GM19452 (cell line): ENCODE measurements at regions not wholly inside any gene's neighbourhood (a gene's known extent, or its start where the extent isn't known, plus 50 kb on each side); places are given as distances from the start of the nearest gene placed in this dataset.
"Not testable (repeated sequence)": the region's sequence is repeated elsewhere in the genome, so short reads cannot be mapped to it uniquely, and the experiment has no call there.

Experiments
- ATAC-seq: cut with Tn5 transposase; IDR thresholded peaks from one replicate; pipeline ENCODE4 v1.9.1; 2021; ENCODE audit not compliant: unreplicated experiment

DNA sequence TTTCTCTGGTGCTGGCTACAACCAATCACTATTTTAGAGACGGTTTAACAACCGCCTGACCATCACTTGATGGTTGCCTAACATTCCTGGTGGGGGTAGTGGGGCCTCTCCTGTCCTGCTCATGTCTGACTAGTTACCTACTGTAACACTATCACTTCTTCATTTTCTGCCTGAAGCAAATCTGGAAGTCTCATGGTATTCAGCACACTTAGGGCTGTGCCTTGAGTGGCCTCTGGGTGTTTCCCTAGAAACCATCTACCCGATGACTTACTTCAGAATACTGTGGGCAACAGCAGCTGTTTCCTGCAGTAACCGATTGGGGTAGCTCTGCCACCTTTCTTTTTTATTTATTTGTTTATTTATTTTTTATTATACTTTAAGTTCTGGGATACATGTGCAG is 880.1 kb upstream of the INTU start:
- ATAC-seq: no peak

DNA sequence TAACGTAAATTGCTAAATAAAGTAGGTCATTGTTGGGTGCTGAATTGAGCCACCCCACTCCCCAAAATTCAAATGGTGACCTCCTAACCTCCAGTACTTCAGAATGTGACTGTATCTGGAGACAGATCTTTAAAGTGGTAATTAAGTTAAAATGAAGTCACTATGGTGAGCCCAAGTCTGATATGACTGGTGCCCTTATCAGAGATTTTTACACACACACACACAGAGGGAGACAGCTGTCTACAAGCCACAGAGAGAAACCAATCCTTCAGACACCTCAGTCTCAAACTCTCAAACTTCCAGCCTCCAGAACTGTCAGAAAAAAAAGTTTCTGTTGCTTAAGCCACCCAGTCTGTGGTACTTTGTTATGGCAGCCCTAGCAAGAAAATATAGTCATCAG is 879.2 kb upstream of the INTU start:
- ATAC-seq: no peak

DNA sequence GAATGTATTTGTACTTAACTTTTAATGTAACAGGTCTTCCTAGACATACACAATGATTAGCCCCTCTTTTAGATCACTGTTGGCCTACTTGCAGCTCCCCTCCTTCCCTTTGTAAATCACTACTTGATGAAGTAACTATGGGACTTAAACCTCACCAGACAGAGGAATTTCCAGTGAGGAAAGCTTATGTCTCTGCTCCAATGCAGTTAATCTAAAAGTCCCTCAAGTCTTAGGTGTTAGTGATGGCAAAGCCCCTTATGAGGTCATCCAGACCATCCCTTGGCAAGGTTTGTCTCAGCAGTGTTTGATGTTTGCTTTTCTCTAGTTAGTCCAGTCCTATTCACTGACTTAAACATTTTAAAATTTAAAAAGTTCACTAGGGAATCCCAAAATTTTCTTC is 877.3 kb upstream of the INTU start:
- ATAC-seq: no peak

DNA sequence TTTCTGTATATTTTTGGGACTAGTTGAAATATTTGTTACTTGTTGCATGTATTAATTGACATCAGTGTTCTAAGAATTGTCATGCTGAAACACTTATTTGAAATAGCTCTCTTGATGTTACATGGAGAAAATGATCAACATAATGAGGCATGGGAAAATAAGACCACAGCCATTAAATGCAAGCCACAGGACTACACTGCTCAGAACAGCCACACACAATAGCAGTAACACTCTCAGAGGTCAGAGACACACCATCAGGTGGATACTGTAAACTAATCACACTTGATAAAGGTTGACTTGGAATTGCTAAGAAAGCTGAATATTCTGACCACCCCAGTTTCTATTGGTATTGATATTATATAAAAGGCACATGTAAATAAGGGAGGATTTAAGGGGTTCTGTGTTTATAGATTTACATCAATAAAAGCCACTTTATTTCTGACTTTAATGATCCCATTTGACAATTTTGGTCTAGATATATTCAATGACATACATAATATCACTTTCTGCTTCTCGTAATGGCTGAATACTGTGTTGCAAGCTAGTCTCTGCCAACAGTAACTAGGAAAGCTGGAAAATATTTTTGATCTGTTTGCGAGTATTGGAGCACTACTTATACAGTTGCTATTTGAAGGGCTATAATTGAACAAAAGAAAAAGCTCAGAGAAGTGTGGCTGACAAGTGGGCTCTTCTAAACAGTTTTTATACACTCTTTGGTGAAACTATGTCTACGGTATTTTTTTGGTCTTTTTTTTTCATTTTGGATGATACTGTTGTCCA is 876.5 kb upstream of the INTU start:
- ATAC-seq: no peak

DNA sequence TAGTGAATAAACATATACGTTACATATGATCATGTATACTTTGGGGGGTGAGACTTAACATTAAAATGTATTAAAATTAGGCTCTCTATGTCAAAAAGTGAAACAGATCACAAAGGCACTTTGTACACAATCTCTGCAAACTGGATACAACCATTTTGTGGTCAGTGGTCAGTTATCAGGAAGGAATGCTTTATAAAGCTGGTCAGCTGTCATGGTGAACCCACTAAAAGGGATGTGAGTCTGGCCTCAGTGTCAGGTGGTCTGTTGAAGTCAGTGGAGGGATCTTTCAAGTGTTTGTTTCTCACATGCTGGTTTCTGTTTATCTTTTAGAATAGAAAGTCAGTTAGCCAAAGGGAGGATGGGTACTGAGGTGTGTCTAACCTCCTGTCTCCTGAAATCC is 875.5 kb upstream of the INTU start:
- ATAC-seq: no peak

DNA sequence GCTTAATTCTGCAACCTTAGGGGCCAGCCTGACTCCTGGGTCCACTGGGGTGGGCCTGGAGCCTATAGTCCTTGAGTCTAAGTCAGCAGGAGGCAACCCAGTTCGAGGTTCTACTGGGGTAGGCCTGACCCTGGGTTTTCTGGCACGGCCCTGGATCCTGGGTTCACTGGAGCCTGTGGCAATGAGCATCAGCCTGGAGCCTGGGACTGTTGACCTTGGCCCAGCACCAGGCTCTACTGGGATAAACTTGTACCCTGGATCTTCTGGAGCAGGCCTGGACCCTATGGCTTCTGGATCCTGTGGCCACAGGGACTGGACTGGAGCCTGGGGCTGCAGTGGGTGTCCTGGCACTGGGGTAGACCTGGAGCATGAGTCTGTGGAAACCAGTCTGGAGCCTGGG is 874.3 kb upstream of the INTU start:
- ATAC-seq: no peak

DNA sequence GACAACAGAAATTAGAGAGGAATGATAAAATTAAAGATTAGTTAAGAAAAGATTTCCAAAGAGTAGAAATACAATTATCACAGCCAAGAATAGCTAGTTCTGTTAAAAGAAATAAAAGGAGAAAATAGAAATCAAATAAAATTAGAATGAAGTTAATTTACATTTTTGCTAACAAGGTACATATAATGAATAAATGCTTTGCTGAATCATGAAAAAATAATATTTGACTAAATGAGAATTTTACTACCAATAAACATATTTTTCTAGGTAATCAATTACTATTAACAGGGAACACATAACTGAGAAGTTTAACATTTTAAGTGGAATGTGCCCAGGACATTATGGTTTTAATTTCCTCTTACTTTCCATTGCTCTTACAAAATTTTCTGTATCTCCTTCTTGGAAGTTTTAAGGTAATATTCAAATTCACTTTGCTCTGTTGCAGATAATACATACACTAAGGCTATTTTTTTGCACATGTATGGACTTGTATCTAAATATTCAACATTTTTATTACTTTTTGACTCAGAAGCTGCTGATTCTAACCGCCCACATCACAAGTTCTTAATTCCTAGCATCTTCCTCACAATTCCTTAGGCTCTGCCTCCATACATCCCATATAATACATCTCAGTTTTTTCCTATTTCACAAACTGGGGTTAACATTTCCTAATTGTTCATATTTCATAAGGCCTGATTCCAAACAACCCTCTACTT is 870.7 kb upstream of the INTU start:
- ATAC-seq: no peak

DNA sequence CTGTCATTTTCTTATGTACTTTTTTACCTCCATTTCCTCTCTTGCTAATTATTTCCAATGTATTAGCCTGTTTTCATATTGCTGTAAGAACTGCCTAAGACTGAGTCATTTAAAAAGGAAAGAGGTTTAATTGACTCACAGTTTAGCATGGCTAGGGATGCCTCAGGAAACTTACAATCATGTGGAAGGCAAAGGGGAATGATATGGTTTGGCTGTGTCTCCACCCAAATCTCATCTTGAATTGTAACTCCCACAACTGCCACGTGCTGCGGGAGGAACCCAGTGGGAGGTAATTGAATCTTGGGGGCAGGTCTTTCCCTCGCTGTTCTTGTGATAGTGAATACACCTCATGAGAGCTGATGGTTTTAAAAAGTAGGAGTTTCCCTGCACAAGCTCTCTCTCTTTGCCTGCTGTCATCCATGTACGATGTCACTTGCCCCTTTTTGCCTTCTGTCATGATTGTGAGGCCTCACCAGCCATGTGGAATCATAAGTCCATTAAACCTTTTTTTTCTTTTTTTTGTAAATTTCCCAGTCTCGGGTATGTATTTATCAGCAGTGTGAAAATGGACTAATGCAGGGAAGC is 870.0 kb upstream of the INTU start:
- ATAC-seq: no peak

DNA sequence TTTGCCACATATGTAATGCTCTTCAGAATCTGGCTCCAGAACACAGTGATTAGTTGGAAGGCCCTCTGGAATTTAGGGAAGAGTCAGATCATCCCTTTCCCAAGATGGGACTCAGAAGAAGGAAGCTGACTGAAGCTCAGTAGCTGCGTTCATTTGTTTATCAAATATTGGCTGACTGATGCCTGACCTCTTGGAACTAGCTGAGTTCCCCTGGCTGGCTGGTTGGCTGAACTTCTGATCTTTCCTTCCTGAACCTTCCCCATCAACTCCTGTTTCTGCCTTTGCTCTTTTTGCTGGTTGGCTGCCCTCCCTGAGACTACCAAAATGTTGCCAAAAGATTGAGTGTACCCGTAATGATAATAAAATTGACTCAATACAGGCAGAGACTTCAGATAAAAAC is 866.5 kb upstream of the INTU start:
- no peak for ATAC-seq

DNA sequence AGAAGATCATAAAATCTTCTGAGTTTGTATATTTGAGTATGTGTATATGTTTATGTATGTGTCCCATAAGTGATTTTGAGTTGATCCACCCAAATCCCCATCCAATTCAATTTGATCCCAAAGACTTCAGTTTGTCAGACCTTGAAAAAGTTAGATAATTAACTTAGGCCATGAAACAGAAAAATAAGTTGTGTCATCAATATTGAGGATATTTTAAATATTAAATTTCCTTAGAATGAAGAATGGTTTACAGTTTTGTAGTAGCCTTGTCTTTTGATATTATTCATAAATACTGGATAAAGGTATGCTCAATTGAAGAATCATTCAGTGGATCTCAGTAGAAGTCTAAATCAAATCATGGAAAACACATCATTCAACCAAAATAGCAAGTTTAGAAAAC is 864.4 kb upstream of the INTU start:
- no peak for ATAC-seq

DNA sequence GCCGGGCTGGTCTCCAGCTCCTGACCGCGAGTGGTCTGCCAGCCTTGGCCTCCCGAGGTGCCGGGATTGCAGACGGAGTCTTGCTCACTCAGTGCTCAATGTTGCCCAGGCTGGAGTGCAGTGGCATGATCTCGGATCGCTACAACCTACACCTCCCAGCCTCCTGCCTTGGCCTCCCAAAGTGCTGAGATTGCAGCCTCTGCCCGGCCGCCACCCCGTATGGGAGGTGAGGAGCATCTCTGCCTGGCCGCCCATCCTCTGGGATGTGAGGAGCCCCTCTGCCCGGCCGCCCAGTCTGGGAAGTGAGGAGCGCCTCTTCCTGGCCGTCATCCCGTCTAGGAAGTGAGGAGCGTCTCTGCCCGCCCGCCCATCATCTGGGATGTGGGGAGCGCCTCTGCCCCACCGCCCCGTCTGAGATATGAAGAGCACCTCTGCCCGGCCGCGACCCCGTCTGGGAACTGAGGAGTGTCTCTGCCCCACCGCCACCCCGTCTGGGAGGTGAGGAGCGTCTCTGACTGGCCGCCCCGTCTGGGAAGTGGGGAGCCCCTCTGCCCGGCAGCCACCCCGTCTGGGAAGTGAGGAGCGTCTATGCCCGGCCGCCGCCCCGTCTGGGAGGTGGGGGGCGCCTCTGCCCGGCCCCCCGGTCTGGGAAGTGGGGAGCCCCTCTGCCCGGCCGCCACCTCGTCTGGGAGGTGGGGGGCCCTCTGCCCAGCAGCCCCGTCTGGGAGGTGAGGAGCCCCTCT is 861.8 kb upstream of the INTU start:
- ATAC-seq: not testable (repeated sequence)

DNA sequence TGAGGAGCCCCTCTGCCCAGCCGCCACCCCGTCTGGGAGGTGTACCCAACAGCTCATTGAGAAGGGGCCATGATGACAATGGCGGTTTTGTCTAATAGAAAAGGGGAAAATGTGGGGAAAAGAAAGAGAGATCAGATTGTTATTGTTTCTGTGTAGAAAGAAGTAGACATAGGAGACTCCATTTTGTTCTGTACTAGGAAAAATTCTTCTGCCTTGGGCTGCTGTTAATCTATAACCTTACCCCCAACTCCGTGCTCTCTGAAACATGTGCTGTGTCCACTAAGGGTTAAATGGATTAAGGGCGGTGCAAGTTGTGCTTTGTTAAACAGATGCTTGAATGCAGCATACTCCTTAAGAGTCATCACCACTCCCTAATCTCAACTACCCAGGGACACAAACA is 861.1 kb upstream of the INTU start:
- not testable (repeated sequence) for ATAC-seq

DNA sequence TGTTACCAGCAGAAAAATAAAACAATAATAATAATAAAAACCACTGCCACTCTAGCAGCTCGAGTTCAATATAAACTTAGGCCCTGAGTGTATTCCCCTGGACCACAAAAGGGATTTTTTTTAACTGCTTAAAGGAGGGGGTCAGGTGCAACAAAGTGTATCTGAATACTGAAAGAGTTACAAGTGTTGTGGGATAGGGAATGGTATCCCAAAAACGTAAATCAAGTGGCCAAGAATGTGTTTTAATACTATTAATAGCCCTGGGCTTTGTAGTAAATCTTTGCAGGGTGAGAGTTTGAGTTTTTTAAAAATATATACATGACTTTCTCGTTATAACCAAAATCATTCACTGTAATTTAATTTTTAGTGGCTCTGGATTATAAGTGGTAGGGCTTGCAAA is 860.1 kb upstream of the INTU start:
- ATAC-seq: no peak

DNA sequence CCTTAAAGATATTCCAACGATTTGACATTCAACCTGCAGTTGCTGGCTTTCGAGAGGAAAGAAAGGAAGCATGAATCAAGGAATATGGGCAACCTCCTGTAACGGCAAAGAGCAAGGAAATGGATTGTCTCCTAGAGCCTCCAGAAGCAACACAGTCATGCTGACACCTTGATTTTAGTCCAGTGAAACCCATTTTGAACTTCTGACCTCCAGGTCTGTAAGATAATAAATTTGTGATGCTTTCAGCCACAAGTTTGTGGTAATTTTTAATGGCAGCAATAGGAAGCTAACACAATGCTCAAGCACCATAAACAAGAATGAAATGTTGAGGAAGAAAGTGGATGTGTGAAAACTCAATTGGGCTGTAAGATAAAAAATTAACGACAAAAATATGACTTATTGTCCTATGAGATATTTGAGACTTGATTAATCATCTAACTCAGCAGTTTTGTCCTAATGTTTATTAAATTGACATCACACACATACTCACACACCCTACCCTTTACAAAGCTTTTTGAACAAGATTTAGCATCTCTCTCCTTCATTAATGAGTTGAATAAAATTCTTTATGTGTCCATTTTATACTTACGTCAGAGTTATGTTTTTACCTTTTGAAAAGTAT is 857.2 kb upstream of the INTU start:
- ATAC-seq: no peak

DNA sequence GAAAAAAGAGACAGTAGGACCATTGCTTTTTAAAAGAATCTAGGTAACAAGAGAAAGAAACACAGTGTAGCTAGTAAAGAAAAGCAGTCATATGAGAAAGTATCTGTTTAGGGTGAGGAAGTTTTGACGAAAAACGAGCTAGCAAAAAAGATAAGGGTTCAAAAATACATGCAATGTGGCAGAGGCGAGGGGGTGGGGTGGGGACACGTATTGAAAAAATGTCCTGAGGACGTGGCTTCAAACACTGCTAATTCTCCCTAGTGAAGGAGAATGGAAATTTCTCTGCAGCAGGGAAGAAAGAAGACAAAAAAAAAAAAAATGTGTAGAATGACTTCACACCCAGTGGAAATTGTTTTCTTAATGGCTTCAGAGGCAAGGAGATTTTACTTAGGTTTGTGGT is 856.4 kb upstream of the INTU start:
- no peak for ATAC-seq

DNA sequence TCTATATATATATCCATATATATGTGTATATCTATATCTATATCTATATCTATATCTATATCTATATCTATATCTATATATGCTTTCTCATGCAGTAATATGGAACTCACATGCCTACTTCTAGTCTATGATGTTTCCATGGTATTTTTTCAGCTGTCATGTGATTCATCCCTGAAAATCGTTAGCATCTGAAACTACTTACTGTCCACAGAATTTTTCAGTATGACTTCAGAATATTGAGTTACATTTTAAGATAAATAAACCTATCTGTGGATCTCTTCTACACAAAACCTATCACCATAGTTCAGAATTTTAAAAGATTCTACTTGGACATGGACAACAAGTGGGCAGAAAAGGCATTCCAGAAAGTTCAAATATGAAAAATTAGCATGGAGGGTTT is 855.1 kb upstream of the INTU start:
- no peak for ATAC-seq

DNA sequence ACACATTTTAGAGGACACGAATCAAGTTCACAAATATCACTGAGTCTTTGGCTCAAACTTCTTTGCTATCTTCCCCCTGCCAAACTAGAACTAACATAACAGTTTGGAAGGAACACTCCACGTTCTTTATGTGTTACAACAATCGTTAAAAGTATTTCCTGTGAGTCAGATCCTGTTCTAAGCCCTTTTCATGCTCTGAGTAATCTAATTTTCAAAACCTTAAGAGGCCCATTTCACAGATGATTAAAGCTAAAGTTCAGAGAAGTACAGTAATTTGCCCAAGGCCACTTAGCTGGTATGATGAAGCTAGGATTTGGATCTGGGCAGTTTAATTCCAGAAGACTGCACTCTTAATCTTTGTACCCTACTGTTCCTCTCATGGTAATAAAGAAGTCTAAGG is 854.4 kb upstream of the INTU start:
- no peak for ATAC-seq

DNA sequence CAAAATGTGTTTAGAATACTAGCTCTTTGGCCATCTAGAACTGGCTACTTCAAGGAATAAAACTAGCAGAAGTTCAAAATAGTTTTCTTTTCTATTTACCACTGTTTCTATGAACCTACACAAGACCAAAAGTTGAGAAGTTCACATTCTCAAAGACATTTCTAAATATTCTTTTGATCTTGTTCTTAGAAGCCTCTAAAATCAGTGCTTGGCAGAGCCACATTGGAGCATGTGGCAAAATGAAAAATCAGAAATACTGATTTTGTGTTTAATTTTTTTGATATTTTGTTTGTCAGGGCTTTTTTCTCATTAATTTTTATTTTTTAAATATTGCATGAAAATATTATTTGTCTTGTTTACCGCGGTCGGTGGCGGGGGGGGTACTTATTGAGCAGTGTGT is 853.8 kb upstream of the INTU start:
- ATAC-seq: no peak

DNA sequence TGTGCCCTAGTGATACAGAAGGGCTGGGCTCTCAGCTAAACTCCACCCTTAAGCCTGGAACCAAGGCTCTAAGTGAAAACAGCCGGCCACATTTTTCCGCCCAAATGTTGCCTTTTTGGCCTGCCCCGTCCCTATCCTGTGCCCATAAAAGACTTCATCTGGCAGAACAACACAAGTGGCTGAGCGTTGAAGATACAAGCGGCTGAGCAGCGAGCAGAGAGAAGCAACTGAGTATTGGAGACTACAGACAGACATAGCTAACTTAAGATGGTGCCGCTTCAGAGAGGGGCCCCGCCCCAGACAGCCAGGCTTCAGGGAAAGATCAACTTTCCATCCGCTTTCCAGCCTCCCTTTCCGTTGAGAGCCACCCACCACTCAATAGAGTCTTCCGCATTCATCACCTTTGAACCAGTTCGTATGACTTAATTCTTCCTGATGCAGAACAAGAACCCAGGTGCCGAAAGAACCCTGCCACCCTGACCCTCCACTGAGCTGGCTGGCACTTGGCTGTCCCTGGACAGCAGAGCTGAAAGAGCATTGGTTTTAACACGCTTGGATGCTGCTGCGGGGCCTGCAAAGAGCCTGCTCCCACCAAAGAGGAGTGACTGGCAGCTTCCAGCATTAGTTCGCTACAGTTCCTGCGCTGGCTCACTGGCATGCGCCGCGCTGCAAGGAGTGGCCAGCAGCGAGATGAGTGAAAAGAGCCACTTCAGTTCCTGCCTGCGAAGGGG is 853.2 kb upstream of the INTU start:
- ATAC-seq: no peak

DNA sequence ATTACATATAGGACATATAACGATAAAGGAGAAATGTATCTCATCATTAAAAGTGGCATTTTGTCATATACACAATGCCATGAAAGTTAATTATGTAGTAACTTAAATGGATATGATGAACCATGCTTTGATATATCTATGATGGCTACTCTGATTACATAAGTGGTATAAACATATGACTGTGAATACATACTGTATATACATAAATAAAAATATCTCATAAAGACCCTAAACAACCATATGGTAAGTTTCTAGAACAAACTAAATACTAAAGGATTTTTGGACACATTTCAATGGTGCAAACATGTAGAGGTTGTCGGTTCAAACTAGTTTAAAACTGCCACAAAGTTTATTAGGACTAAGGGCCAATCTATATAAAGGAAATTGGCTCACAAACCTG is 849.6 kb upstream of the INTU start:
- ATAC-seq: no peak
